CD4-positive, alpha-beta T cell (primary cell): ENCODE measurements at regions not wholly inside any gene's neighbourhood (a gene's known extent, or its start where the extent isn't known, plus 50 kb on each side); places are given as distances from the start of the nearest gene placed in this dataset.

ENCODE experiments used
- ATAC-seq: fragments of 200-7000 bp; cut with Tn5 transposase; one replicate; pipeline ENCODE4 v1.10.0; 2022; ENCODE audit warnings: mild to moderate bottlenecking; ENCODE audit not compliant: poor library complexity
- CTCF ChIA-PET: fragments of 350-600 bp; sonication (Branson Sonifier 250); formaldehyde crosslinking; loops from one replicate; lab custom pipeline; 2021; ENCODE audit warnings: antibody characterized with exemption, inconsistent platforms; lab: Charles Lee
- POLR2A ChIA-PET: fragments of 350-600 bp; sonication (Branson Sonifier 250); formaldehyde crosslinking; loops from one replicate; lab custom pipeline; 2021; ENCODE audit warnings: antibody characterized with exemption, inconsistent platforms; lab: Charles Lee
- DNase-seq, 14 experiments: peaks; one replicate each; pipeline ENCODE4 v3.0.0-alpha.2; 2013 to 2020; ENCODE audit warnings: mixed read lengths in 2 of 14
- H3K27ac ChIP-seq, 2 donors: one replicate each; pipeline versions ENCODE4 v1.5.1 to v1.7.0; 2013; ENCODE audit warnings: low read length in 2 of 2, low read depth in 1 of 2, mild to moderate bottlenecking in 1 of 2
- H3K27me3 ChIP-seq, 2 experiments: 1 replicate in 1 of 2; 2 replicates in 1 of 2; pipeline versions ENCODE4 v1.6.1 to v1.7.0; 2013; ENCODE audit warnings: low read length in 2 of 2, control low read depth in 1 of 2, mild to moderate bottlenecking in 1 of 2, moderate library complexity in 1 of 2; ENCODE audit not compliant: insufficient read depth in 2 of 2, control insufficient read depth in 1 of 2
- H3K36me3 ChIP-seq: one replicate; pipeline ENCODE4 v1.6.1; 2013; ENCODE audit warnings: low read length, control low read depth; ENCODE audit not compliant: insufficient read depth
- H3K4me1 ChIP-seq: one replicate; pipeline ENCODE4 v1.6.1; 2013; ENCODE audit warnings: low read length, control low read depth; ENCODE audit not compliant: insufficient read depth
- H3K4me3 ChIP-seq: one replicate; pipeline ENCODE4 v1.5.1; 2013; ENCODE audit warnings: mild to moderate bottlenecking, low read length, moderate library complexity
- H3K9me3 ChIP-seq, 2 experiments: 1 replicate in 1 of 2; 2 replicates in 1 of 2; pipeline versions ENCODE4 v1.6.1 to v1.7.0; 2013; ENCODE audit warnings: low read length in 2 of 2, mild to moderate bottlenecking in 2 of 2, control low read depth in 1 of 2, moderate library complexity in 1 of 2; ENCODE audit not compliant: control insufficient read depth in 1 of 2, insufficient read depth in 1 of 2
- H3K27ac Mint-ChIP-seq: one replicate; pipeline ENCODE4 v1.8.0; 2020; ENCODE audit warnings: mixed read lengths
- H3K27me3 Mint-ChIP-seq: one replicate; pipeline ENCODE4 v1.8.0; 2021; ENCODE audit warnings: mixed read lengths
- H3K36me3 Mint-ChIP-seq: one replicate; pipeline ENCODE4 v1.8.0; 2021; ENCODE audit warnings: low read depth, mixed read lengths
- H3K4me1 Mint-ChIP-seq: one replicate; pipeline ENCODE4 v1.8.0; 2021; ENCODE audit warnings: low read depth, mixed read lengths
- H3K4me3 Mint-ChIP-seq: one replicate; pipeline ENCODE4 v1.8.0; 2020; ENCODE audit warnings: mild to moderate bottlenecking, mixed read lengths
- H3K9me3 Mint-ChIP-seq: one replicate; pipeline ENCODE4 v1.8.0; 2020; ENCODE audit warnings: mixed read lengths
- CTCF ChIP-seq: fragments of 200-600 bp; IDR thresholded peaks from one replicate; pipeline ENCODE4 v1.8.0; 2022; ENCODE audit warnings: antibody characterized with exemption, mild to moderate bottlenecking
- intact Hi-C, 2 experiments: fragments of 100-400 bp; cut with DNase I in 1 of 2; cut with micrococcal nuclease in 1 of 2; formaldehyde crosslinking; loops; one replicate each; pipeline versions ENCODE4 v1.15.1 to v1.9.0; 2023 to 2025; cut with DNase I, micrococcal nuclease

DNA sequence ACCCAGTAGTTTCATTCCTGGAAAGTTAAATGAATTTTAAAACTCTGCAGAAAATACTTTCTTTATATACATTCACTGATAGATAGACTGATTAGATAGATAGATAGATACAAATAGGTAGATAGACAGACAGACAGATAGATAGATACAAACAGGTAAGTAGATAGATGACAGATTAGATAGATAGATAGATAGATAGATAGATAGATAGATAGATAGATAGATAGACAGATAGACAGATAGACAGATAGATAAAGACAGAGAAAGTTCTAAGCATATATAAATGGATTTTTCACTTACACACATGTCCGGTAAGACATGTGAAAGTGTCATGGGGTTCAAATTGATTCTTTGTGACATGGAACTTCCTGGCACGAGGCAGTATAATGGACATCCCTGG is 349.7 kb downstream of the CDK5RAP2 start:
- no peaks in the 10 kb centered on the region for H3K36me3 Mint-ChIP-seq
- Histone ChIP-seq H3K36me3 (no peaks in the 10 kb centered on the region), H3K27ac (no peak overlapping the region), H3K4me1 (no peaks in the 10 kb centered on the region), H3K9me3 (peaks cover 0 to 3% of the 10 kb centered on the region in 2 experiments), H3K4me3 (no peak overlapping the region), H3K27me3 (peaks cover 0 to 2% of the 10 kb centered on the region in 2 experiments)
- no peak overlapping the region for H3K4me3 Mint-ChIP-seq
- no peak for TF ChIP-seq CTCF
- ChIA-PET CTCF (no interaction called here), POLR2A (no interaction called here)
- H3K4me1 Mint-ChIP-seq = no peaks in the 10 kb centered on the region
- no peak overlapping the region for H3K27ac Mint-ChIP-seq
- no peak for DNase-seq
- peaks cover 6% of the 10 kb centered on the region for H3K27me3 Mint-ChIP-seq
- ATAC-seq = no peak
- H3K9me3 Mint-ChIP-seq = no peaks in the 10 kb centered on the region
- intact Hi-C loops = no loop called here

DNA sequence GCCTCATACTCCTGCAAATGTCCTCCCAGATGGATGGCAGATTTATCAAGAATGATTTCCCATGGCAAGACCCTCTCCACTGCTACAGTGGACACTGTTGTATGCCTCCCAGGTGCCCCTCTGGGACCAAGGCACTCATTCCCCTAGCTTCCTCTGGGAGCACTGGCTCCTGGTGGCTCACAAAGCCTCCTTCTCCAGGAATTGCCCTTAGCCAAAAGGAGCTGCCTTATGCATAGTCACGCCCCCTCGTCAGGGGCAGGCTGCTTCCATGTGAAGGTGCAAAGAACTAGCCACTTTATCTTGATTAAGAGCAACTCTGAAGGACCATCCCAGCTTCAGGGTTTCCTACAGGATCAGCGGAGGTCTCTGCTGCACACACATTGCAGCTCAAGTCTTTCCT is 358.1 kb downstream of the CDK5RAP2 start:
- H3K9me3 ChIP-seq = no peaks in the 10 kb centered on the region
- no peak for DNase-seq
- H3K27me3 Mint-ChIP-seq = no peaks in the 10 kb centered on the region
- no peaks in the 10 kb centered on the region for H3K4me1 ChIP-seq
- no peaks in the 10 kb centered on the region for H3K4me1 Mint-ChIP-seq
- no peaks in the 10 kb centered on the region for H3K27me3 ChIP-seq
- no peaks in the 10 kb centered on the region for H3K36me3 Mint-ChIP-seq
- POLR2A ChIA-PET = no interaction called here
- ATAC-seq = no peak
- H3K27ac Mint-ChIP-seq = no peak overlapping the region
- H3K9me3 Mint-ChIP-seq = no peaks in the 10 kb centered on the region
- H3K36me3 ChIP-seq = no peaks in the 10 kb centered on the region
- no peak overlapping the region for H3K4me3 ChIP-seq
- H3K27ac ChIP-seq = no peak overlapping the region
- no peak overlapping the region for H3K4me3 Mint-ChIP-seq
- CTCF ChIA-PET = no interaction called here
- no peak for TF ChIP-seq CTCF
- intact Hi-C loops = no loop called here

DNA sequence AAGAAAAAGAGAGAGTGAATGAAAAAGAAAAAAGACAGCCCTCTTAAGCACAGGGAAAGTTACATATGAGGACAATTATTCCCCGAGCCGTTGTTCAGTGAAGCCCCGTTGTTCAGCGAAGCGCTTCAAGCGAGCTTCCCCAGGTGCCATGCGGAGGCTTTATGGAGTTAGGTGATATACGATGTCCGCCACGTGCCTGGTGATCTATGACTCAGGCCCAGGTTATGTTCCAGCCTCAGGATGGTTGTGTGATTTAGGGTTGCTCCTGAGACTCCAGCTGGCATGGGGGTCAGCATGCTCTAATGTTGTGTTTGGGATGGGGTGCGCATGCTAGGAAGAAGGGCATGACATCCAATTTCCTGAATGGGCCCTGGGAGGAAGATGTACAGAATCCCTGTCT is 365.6 kb downstream of the CDK5RAP2 start:
- no peak for ATAC-seq
- H3K27me3 Mint-ChIP-seq = no peaks in the 10 kb centered on the region

More for the DNA sequence above, 365.6 kb downstream of the CDK5RAP2 start:
- H3K4me3 Mint-ChIP-seq = no peak overlapping the region
- H3K36me3 Mint-ChIP-seq = no peaks in the 10 kb centered on the region
- no peaks in the 10 kb centered on the region for H3K9me3 Mint-ChIP-seq
- Histone ChIP-seq H3K4me3 (no peak overlapping the region), H3K27ac (no peak overlapping the region), H3K36me3 (no peaks in the 10 kb centered on the region), H3K27me3 (no peaks in the 10 kb centered on the region), H3K9me3 (peaks cover 0 to 3% of the 10 kb centered on the region in 2 experiments), H3K4me1 (no peaks in the 10 kb centered on the region)
- POLR2A ChIA-PET = no interaction called here
- TF ChIP-seq CTCF = no peak
- H3K4me1 Mint-ChIP-seq = no peaks in the 10 kb centered on the region
- H3K27ac Mint-ChIP-seq = no peak overlapping the region
- CTCF ChIA-PET = no interaction called here
- no peak for DNase-seq
- intact Hi-C loops = no loop called here
